Tibial nerve (tissue), 3 donors: ENCODE measurements at regions not wholly inside any gene's neighbourhood (a gene's known extent, or its start where the extent isn't known, plus 50 kb on each side); places are given as distances from the start of the nearest gene placed in this dataset.

Source experiments
- CTCF ChIP-seq, 5 experiments: fragments of 200-600 bp in 3 of 5; fragments of 450-650 bp in 2 of 5; sonication (generic) in 3 of 5; IDR thresholded peaks; one replicate each; pipeline ENCODE4 v1.5.1; 2016 to 2019; ENCODE audit warnings: antibody characterized with exemption in 5 of 5, mild to moderate bottlenecking in 3 of 5, moderate library complexity in 2 of 5
- POLR2A ChIP-seq, 2 donors: fragments of 450-650 bp; IDR thresholded peaks; one replicate each; pipeline ENCODE4 v1.6.1; 2017; ENCODE audit warnings: antibody characterized with exemption in 2 of 2, mild to moderate bottlenecking in 2 of 2, moderate library complexity in 2 of 2

- TF ChIP-seq CTCF (IDR thresholded peaks at IDR 0.05) (no peak), POLR2A (IDR thresholded peaks at IDR 0.05) (no peak)
Observed at GRCh38 chr6:43904311-43905123, 134.5 kb downstream of the VEGFA start.
